Nephron progenitor cell (in vitro differentiated cells): ENCODE measurements at regions not wholly inside any gene's neighbourhood (a gene's known extent, or its start where the extent isn't known, plus 50 kb on each side); places are given as distances from the start of the nearest gene placed in this dataset.

Experiments
- DNase-seq: peaks from one replicate; pipeline ENCODE4 v3.0.0; 2021
- H3K27ac Mint-ChIP-seq: 2 replicates; pipeline ENCODE4 v1.8.0; 2021; ENCODE audit warnings: mild to moderate bottlenecking, moderate library complexity, mixed read lengths
- H3K27me3 Mint-ChIP-seq: 2 replicates; pipeline ENCODE4 v1.8.0; 2021; ENCODE audit warnings: mild to moderate bottlenecking, low read depth, mixed read lengths; ENCODE audit not compliant: poor library complexity
- H3K36me3 Mint-ChIP-seq: 2 replicates; pipeline ENCODE4 v1.8.0; 2021; ENCODE audit warnings: low read depth, mixed read lengths
- H3K4me1 Mint-ChIP-seq: 2 replicates; pipeline ENCODE4 v1.8.0; 2021; ENCODE audit warnings: mixed read lengths
- H3K4me3 Mint-ChIP-seq: 2 replicates; pipeline ENCODE4 v1.8.0; 2021; ENCODE audit warnings: mild to moderate bottlenecking, moderate library complexity, mixed read lengths
- H3K9me3 Mint-ChIP-seq: 2 replicates; pipeline ENCODE4 v1.8.0; 2021; ENCODE audit warnings: mild to moderate bottlenecking, moderate library complexity, mixed read lengths
- CTCF ChIP-seq: fragments of 200-600 bp; sonication (generic); IDR thresholded peaks from 2 replicates; pipeline ENCODE4 v1.5.0; 2021; ENCODE audit warnings: antibody characterized with exemption

- DNase-seq = no peak
- Mint-ChIP-seq H3K27ac (no peak overlapping the region), H3K4me3 (no peak overlapping the region), H3K36me3 (no peaks in the 10 kb centered on the region), H3K4me1 (no peaks in the 10 kb centered on the region), H3K9me3 (no peaks in the 10 kb centered on the region), H3K27me3 (peaks cover 4% of the 10 kb centered on the region)
- TF ChIP-seq CTCF = no peak
Measured at GRCh38 chr4:180084561-180084960, 2158.6 kb upstream of the TENM3 start.

DNA sequence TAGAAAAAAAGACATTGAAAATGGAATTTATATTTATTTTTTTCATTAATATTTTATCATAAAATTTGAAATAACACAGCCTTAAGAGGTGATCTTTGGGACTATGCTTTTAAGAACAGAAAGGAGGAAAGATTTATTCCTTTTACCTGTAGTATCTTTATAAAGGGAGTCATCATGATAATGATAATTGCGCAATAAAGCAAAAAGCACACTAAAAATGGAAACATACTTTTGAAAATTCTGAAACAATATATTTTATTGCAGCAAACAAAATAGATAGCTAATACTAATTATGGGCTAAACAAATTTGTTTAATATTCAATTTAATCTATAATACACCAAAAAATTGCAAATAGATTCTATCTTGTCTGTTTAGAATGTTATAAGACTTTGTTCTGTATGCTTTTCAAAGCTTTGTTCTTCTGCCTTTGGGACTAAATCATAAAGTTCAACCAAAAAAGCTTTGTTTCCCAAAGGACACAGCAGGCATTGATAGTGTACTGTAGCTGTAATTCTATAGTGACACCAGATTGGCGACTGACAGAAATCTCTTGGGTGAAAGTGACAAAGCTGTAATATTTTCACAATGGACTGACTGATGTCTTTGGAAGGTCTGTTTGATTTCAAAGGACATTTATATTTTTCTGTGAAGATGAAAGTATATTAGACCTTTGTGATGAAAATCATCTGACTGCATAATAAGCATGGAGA, 2156.6 kb upstream of the TENM3 start:
- no peak for TF ChIP-seq CTCF

GRCh38 chr4:180098586-180098985, 2144.6 kb upstream of the TENM3 start:
- no peaks in the 10 kb centered on the region for H3K36me3 Mint-ChIP-seq
- DNase-seq = no peak
- H3K27me3 Mint-ChIP-seq = no peaks in the 10 kb centered on the region
- peaks cover 4% of the 10 kb centered on the region for H3K9me3 Mint-ChIP-seq
- H3K4me1 Mint-ChIP-seq = peaks cover 18% of the 10 kb centered on the region
- H3K27ac Mint-ChIP-seq = no peak overlapping the region
- TF ChIP-seq CTCF = no peak
- no peak overlapping the region for H3K4me3 Mint-ChIP-seq

More for the DNA sequence above, 2156.6 kb upstream of the TENM3 start:
- H3K4me3 Mint-ChIP-seq = no peak overlapping the region
- no peaks in the 10 kb centered on the region for H3K27me3 Mint-ChIP-seq
- DNase-seq = no peak
- no peaks in the 10 kb centered on the region for H3K9me3 Mint-ChIP-seq
- H3K27ac Mint-ChIP-seq = no peak overlapping the region
- no peaks in the 10 kb centered on the region for H3K4me1 Mint-ChIP-seq
- H3K36me3 Mint-ChIP-seq = no peaks in the 10 kb centered on the region

DNA sequence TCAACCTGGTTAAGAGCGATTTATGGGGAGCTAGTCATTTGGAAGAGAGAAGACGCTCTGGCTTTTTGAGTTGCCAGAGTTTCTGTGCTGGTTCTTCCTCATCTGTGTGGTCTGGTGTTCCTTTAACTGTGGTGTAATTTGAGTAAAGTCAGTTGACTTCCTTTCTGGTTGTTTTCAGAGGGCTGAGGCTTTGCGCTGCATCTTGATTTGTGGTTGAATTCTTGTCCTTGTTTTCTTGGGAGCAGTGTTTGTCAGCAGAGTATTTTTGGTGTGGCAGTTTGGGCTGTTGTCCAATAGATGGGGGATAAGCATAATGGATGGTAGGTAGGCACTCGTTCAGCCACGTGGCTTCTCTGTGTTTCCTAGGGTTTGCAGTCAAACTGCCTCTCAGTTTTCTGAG, 2143.2 kb upstream of the TENM3 start:
- Mint-ChIP-seq H3K9me3 (peaks cover 4% of the 10 kb centered on the region), H3K27ac (peak overlapping the region; percentile 57)

DNA sequence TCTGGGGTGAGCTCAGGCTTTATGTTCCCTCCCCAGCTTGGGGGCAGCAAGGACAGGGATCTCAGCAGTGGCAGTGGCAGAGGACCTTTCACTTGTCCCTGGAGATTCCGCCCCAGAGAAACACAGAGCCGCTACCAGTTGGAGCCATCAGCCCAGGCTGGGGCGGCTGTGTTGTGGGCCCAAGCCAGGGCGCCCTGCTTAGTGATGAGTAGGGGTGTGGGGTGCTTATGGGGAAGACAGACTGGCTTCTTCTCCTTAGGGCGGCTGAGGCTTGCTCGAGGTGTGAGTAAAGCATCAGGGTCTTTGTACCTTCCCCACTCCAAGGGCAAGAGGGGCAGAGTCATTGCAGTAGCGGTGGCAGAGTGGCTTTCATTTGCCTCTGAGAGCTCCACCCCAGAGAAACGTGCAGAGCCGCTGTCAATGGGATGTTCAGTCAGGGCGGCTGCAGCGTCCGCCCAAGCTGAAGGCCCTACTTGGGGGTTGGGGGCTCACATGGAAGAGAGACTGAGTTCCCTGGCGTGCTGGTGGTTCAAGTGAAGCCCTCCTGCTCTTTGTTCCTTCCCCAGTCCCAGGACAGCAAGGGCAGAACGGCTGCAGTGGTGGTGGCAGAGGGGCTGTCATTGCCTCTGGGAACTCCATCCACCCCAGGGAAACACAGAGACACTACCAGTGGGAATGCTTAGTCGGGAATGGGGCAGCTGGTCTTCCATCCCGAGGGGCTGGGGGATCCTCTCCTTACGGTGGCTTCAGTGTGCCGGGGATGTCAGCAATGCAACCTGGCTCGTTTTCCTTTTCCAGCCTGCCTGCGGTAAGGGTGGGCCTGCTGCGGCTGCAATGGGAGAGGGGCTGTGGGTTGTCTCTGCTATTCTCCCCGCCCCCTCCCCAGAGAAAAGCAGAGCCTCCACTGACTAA, 2142.5 kb upstream of the TENM3 start:
- H3K4me3 Mint-ChIP-seq = no peak overlapping the region
- peaks cover 4% of the 10 kb centered on the region for H3K9me3 Mint-ChIP-seq
- no peak for DNase-seq
- H3K4me1 Mint-ChIP-seq = peaks cover 18% of the 10 kb centered on the region
- H3K36me3 Mint-ChIP-seq = no peaks in the 10 kb centered on the region
- TF ChIP-seq CTCF = no peak
- no peak overlapping the region for H3K27ac Mint-ChIP-seq
- H3K27me3 Mint-ChIP-seq = no peaks in the 10 kb centered on the region

More for the DNA sequence above, 2143.2 kb upstream of the TENM3 start:
- peak overlapping the region; percentile 12 for H3K4me3 Mint-ChIP-seq
- no peaks in the 10 kb centered on the region for H3K27me3 Mint-ChIP-seq
- no peak for TF ChIP-seq CTCF
- H3K36me3 Mint-ChIP-seq = no peaks in the 10 kb centered on the region
- DNase-seq = no peak
- H3K4me1 Mint-ChIP-seq = peaks cover 18% of the 10 kb centered on the region
